Subcutaneous abdominal adipose tissue (tissue), 5 donors: ENCODE measurements at regions not wholly inside any gene's neighbourhood (a gene's known extent, or its start where the extent isn't known, plus 50 kb on each side); places are given as distances from the start of the nearest gene placed in this dataset.

ENCODE experiments used
- H3K27ac ChIP-seq: one replicate; pipeline ENCODE4 v1.7.0; 2013; ENCODE audit warnings: low read depth, mild to moderate bottlenecking, inconsistent platforms, low read length, moderate library complexity
- H3K27me3 ChIP-seq, 5 donors: one replicate each; pipeline ENCODE4 v1.7.0; 2013; ENCODE audit warnings: low read length in 5 of 5, inconsistent platforms in 1 of 5; ENCODE audit not compliant: control insufficient read depth in 5 of 5, insufficient read depth in 4 of 5
- H3K36me3 ChIP-seq, 5 donors: one replicate each; pipeline ENCODE4 v1.7.0; 2013; ENCODE audit warnings: low read length in 5 of 5; ENCODE audit not compliant: control insufficient read depth in 5 of 5, insufficient read depth in 5 of 5
- H3K4me1 ChIP-seq, 5 donors: one replicate each; pipeline ENCODE4 v1.7.0; 2013; ENCODE audit warnings: low read length in 5 of 5, mild to moderate bottlenecking in 3 of 5, moderate library complexity in 1 of 5; ENCODE audit not compliant: control insufficient read depth in 5 of 5, insufficient read depth in 5 of 5
- H3K4me3 ChIP-seq, 5 donors: one replicate each; pipeline ENCODE4 v1.7.0; 2013; ENCODE audit warnings: low read length in 5 of 5, low read depth in 1 of 5
- H3K9ac ChIP-seq, 5 donors: one replicate each; pipeline ENCODE4 v1.7.0; 2013; ENCODE audit warnings: low read length in 5 of 5, mild to moderate bottlenecking in 4 of 5, moderate library complexity in 3 of 5
- H3K9me3 ChIP-seq, 5 donors: one replicate each; pipeline ENCODE4 v1.7.0; 2013; ENCODE audit warnings: low read length in 5 of 5; ENCODE audit not compliant: control insufficient read depth in 5 of 5
- donor health status: healthy.
- donor health status: healthy.
- donor health status: healthy.
- donor health status: healthy.
- donor health status: healthy.

GRCh38 chr13:84332346-84332745, 450.1 kb upstream of the SLITRK1 start:
- no peaks in the 10 kb centered on the region for H3K4me1 ChIP-seq
- H3K36me3 ChIP-seq, result no peaks in the 10 kb centered on the region
- H3K4me3 ChIP-seq, result no peak overlapping the region
- no peaks in the 10 kb centered on the region for H3K9me3 ChIP-seq
- no peak overlapping the region for H3K27ac ChIP-seq
- no peak overlapping the region for H3K9ac ChIP-seq
- H3K27me3 ChIP-seq, result no peaks in the 10 kb centered on the region

GRCh38 chr13:84315527-84315926, 433.3 kb upstream of the SLITRK1 start:
- H3K27ac ChIP-seq, result no peak overlapping the region
- no peaks in the 10 kb centered on the region for H3K36me3 ChIP-seq
- no peaks in the 10 kb centered on the region for H3K9me3 ChIP-seq
- no peaks in the 10 kb centered on the region for H3K27me3 ChIP-seq
- H3K9ac ChIP-seq, result no peak overlapping the region
- no peaks in the 10 kb centered on the region for H3K4me1 ChIP-seq
- no peak overlapping the region for H3K4me3 ChIP-seq

GRCh38 chr13:84303035-84303434, 420.8 kb upstream of the SLITRK1 start:
- Histone ChIP-seq H3K36me3 (no peaks in the 10 kb centered on the region), H3K27ac (no peak overlapping the region), H3K9me3 (no peaks in the 10 kb centered on the region), H3K4me3 (no peak overlapping the region), H3K4me1 (no peaks in the 10 kb centered on the region), H3K27me3 (no peaks in the 10 kb centered on the region), H3K9ac (no peak overlapping the region)

- Histone ChIP-seq H3K36me3 (no peaks in the 10 kb centered on the region), H3K27me3 (no peaks in the 10 kb centered on the region), H3K9me3 (no peaks in the 10 kb centered on the region), H3K4me3 (no peak overlapping the region), H3K4me1 (no peaks in the 10 kb centered on the region), H3K9ac (no peak overlapping the region), H3K27ac (no peak overlapping the region)
Observed at GRCh38 chr13:84297251-84297650, 415.0 kb upstream of the SLITRK1 start.

- Histone ChIP-seq H3K4me1 (no peaks in the 10 kb centered on the region), H3K27me3 (no peaks in the 10 kb centered on the region), H3K9me3 (no peaks in the 10 kb centered on the region), H3K27ac (no peak overlapping the region), H3K36me3 (no peaks in the 10 kb centered on the region), H3K9ac (no peak overlapping the region), H3K4me3 (no peak overlapping the region)
Observed at GRCh38 chr13:84296401-84296800, 414.1 kb upstream of the SLITRK1 start.

GRCh38 chr13:84294576-84294975, 412.3 kb upstream of the SLITRK1 start:
- H3K4me1 ChIP-seq, result no peaks in the 10 kb centered on the region
- no peak overlapping the region for H3K27ac ChIP-seq
- H3K9ac ChIP-seq, result no peak overlapping the region
- H3K9me3 ChIP-seq, result no peaks in the 10 kb centered on the region
- no peaks in the 10 kb centered on the region for H3K36me3 ChIP-seq
- no peaks in the 10 kb centered on the region for H3K27me3 ChIP-seq
- no peak overlapping the region for H3K4me3 ChIP-seq

- H3K27me3 ChIP-seq, result no peaks in the 10 kb centered on the region
- H3K36me3 ChIP-seq, result no peaks in the 10 kb centered on the region
- no peaks in the 10 kb centered on the region for H3K9me3 ChIP-seq
- no peak overlapping the region for H3K4me3 ChIP-seq
- no peaks in the 10 kb centered on the region for H3K4me1 ChIP-seq
- no peak overlapping the region for H3K27ac ChIP-seq
- H3K9ac ChIP-seq, result no peak overlapping the region
Observed at GRCh38 chr13:84290386-84290785, 408.1 kb upstream of the SLITRK1 start.

- no peak overlapping the region for H3K4me3 ChIP-seq
- no peaks in the 10 kb centered on the region for H3K9me3 ChIP-seq
- H3K27me3 ChIP-seq, result no peaks in the 10 kb centered on the region
- H3K9ac ChIP-seq, result no peak overlapping the region
- H3K4me1 ChIP-seq, result no peaks in the 10 kb centered on the region
- no peak overlapping the region for H3K27ac ChIP-seq
- no peaks in the 10 kb centered on the region for H3K36me3 ChIP-seq
Observed at GRCh38 chr13:84279166-84279565, 396.9 kb upstream of the SLITRK1 start.

- H3K27ac ChIP-seq, result no peak overlapping the region
- no peaks in the 10 kb centered on the region for H3K36me3 ChIP-seq
- H3K4me3 ChIP-seq, result no peak overlapping the region
- H3K27me3 ChIP-seq, result no peaks in the 10 kb centered on the region
- H3K4me1 ChIP-seq, result no peaks in the 10 kb centered on the region
- no peaks in the 10 kb centered on the region for H3K9me3 ChIP-seq
- no peak overlapping the region for H3K9ac ChIP-seq
Observed at GRCh38 chr13:84272877-84273562, 390.7 kb upstream of the SLITRK1 start.

- Histone ChIP-seq H3K27me3 (no peaks in the 10 kb centered on the region), H3K4me3 (no peak overlapping the region), H3K9ac (no peak overlapping the region), H3K27ac (no peak overlapping the region), H3K9me3 (peaks cover 0 to 3% (median 0%) of the 10 kb centered on the region in 5 donors), H3K36me3 (no peaks in the 10 kb centered on the region), H3K4me1 (no peaks in the 10 kb centered on the region)
Observed at GRCh38 chr13:84265257-84265764, 383.0 kb upstream of the SLITRK1 start.
